GM12874 (cell line): ENCODE measurements at regions not wholly inside any gene's neighbourhood (a gene's known extent, or its start where the extent isn't known, plus 50 kb on each side); places are given as distances from the start of the nearest gene placed in this dataset.
A peak's percentile ranks its signal among the peaks of the same experiment; 100 is the strongest.

Experiments
- TF ChIP-seq, protein P1 (sequence below): IDR thresholded peaks from 2 replicates; pipeline ENCODE4 v1.5.1; 2011; ENCODE audit warnings: low read depth, mild to moderate bottlenecking, control low read depth, low read length, moderate library complexity; ENCODE audit not compliant: insufficient read depth

GRCh38 chr13:74045583-74045982 lies 88.6 kb downstream of the KLF12 start:
- TF ChIP-seq, protein P1, sequence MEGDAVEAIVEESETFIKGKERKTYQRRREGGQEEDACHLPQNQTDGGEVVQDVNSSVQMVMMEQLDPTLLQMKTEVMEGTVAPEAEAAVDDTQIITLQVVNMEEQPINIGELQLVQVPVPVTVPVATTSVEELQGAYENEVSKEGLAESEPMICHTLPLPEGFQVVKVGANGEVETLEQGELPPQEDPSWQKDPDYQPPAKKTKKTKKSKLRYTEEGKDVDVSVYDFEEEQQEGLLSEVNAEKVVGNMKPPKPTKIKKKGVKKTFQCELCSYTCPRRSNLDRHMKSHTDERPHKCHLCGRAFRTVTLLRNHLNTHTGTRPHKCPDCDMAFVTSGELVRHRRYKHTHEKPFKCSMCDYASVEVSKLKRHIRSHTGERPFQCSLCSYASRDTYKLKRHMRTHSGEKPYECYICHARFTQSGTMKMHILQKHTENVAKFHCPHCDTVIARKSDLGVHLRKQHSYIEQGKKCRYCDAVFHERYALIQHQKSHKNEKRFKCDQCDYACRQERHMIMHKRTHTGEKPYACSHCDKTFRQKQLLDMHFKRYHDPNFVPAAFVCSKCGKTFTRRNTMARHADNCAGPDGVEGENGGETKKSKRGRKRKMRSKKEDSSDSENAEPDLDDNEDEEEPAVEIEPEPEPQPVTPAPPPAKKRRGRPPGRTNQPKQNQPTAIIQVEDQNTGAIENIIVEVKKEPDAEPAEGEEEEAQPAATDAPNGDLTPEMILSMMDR: no peak

GRCh38 chr13:74043237-74043636 lies 91.0 kb downstream of the KLF12 start:
- TF ChIP-seq, protein P1: no peak

DNA sequence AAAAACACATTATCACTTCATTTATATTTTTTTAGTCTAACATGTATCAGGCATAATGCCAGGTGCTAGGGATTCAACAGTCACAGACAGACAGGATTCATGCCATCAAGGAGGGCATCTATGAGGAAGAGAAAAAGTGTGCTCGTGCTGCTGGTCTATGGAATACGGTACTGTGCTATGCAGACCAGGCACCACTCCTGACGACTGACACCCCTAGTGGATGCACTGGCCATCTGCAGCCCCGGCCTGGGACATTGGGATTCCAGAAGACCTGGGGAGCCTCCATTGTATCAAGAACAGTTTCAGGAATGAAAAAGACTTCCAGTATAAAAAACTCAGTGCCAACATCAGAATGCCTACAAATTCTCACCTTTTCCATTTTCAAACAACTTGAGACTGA lies 94.0 kb downstream of the KLF12 start:
- TF ChIP-seq, protein P1: peak; percentile 70

DNA sequence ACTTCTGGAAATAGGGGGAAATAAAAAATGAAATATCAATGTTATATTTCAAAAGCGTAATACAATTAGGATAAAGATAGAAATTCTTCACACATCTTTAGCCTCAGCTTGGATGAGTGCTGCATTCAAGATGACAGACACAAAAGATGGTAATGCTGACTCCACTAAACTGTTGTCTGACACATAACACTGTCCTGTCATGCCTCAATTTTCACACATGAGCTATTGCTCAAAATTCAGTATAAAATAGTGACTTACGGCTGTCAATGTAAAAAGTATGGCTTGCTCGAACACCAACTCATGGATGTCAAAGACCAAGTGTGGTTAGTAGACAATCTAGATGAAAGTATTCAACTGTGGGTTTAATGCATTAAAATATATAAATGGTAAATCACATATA lies 94.5 kb downstream of the KLF12 start:
- TF ChIP-seq, protein P1: no peak

- TF ChIP-seq, protein P1: no peak
Observed at GRCh38 chr13:74039154-74039553, 95.0 kb downstream of the KLF12 start.

DNA sequence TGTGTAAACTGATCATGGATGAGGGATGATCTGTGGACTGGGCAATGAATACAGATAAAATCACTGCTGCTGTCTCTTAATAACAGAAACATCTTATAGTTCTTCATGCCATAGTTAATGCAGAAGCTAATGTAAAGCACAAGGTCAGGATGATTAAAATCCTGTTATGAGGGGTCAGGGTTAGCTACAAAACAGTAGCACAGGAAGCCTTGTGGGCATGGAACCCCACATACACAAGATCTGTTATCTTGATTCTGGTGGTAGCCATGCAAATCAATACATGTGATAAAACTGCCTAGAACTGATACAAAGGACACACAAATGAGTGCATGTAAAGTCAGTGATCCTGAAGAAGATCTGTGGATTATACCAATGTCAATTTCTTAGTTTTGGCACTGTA lies 96.4 kb downstream of the KLF12 start:
- TF ChIP-seq, protein P1: no peak

DNA sequence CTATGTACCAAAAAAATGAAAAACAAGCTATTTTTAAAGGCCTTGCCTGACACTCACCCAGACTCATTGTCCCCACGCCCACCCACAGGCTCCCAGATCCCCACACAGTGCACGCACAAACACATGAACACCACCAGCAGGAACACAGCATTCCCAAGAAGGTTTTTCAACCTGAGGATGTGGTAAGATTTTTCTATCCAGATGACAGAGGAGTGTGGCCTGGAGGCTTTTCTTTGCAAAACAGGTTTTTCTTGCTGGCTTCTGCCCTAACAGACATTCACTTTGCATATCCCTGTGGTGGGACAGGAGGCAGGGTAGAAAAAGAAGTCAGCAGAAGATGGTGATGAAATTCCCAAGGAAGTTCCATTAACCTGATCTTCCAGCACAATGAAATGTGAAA lies 97.8 kb downstream of the KLF12 start:
- TF ChIP-seq, protein P1: no peak

GRCh38 chr13:74035896-74036295 lies 98.3 kb downstream of the KLF12 start:
- TF ChIP-seq, protein P1: no peak
